ENCODE measurements at regions not wholly inside any gene's neighbourhood (a gene's known extent, or its start where the extent isn't known, plus 50 kb on each side); places are given as distances from the start of the nearest gene placed in this dataset.
"Not testable (repeated sequence)": the region's sequence is repeated elsewhere in the genome, so short reads cannot be mapped to it uniquely, and the experiment has no call there.

DNA sequence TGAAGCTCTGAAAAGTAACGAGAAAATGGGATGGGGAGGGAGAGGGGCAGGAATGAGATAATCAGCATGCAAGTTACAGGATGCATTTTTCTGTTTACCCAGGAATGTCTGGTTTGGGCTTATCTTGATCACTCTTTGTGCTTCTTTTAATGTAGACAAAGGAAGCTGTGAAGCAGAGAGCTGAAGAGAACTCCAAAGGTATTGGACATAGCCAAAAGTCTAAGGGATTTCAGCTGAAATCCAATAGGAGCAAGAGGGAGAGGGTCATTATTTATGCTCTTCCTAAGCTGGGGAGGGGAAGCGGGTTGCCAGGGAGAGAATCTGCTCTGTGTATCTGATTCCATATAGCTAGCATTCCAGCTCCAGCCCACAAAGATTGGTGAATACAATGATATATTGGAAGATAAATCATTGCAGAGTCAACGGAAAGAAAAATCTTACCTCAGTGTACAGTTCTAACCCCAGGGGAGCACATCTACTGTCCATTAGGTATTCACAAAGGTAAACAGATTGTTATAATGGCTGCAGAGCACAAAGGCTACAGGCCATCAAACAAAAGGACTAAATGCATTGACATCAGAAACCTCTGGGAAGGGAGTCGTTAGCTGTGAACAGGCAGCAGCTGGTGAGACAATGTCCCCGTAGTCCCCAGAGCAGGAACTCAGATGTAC lies 61.0 kb upstream of the PELI2 start:
- DNase-seq = no peak

DNA sequence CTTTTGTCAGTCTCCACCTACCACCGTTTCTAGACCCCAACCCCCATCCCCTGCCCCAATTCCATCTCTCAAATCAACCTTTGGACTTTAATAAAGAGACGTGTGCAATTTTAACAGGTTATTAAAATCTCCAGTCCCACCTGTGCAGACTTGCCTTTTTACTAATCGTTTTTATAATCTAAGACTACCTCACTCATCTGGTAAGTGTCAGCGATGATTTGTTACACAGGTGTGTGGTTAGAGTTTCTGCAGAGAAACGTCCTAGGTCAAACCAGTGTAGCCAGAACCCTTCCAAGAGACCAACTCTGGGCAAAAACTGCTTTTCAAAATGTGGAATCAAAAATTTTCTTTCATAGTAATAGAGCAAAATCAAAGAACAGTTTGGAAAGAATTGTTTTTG lies 60.4 kb upstream of the PELI2 start:
- no peak for DNase-seq

DNA sequence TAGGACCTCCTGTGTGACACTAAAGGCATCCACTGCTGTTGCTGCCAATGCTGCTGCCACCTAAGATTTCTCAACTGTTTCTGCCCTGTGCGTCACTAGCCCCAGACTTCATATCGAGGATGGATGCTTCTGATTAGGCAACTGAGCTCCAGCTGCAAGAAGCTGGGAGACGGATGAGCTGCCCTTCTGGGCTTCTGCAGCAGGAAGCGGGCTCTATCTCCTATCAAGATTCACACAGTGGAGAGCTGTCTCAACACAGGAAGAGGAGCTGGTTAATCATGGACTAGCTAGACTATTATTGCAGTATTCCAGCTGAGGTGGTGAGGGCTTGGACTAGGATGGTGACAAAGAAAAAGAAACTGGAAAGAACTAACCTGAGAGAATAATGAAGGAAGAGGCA lies 59.2 kb upstream of the PELI2 start:
- DNase-seq = no peak

DNA sequence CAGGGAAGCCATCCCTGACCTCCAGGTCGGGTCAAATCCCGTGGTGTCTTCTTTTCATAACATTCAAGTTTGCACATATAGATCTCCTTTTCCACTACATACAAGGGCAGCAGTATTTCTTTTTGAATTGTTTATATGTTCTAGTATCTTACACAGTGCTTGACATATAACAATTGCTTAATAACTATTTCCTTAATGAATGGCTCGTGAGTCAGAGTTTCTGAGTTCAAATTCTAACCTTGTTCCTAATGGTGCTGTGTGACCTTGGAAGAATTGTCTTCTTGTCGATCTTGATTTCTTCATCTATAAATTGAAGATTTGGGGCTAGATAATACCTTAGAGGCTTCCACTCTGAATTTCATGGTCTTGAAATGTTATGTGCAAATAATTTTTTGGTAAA lies 57.2 kb upstream of the PELI2 start:
- DNase-seq = no peak

DNA sequence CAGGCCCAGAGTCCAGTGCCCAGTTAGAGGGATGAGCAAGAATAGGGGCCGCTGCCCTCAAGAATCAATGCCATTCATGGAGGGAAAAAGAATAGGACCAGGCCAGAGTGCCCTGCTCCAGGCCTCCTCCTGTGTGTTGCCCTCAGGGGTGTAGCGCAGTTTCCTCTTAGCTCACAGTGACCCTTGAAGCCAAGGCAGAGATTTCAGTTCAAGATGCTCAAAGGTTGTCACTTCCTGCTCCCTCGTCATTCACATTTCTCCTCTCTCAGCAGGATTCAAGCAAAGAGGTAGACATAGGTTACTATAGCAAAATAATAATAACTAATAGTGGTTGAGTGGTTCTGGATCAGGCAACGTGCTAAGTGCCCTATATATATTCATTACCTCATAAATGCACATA lies 55.1 kb upstream of the PELI2 start:
- DNase-seq = no peak

DNA sequence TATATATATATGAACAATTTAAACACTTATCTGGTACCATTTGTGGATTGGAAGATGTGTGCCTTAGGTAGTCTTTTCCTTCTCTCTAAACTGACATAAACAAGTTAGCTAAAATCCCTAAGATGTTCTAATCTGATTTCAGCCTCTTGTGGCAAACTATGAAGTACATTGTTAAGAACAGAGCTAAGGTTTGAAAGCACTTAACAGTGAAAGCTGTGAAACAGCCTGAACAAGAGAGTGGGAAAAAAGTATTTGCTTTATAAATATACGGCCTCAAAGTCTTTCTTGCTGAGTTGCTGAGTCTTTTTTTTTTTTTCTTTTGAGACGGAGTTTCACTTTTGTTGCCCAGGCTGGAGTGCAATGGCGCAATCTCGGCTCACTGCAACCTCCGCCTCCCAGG lies 53.7 kb upstream of the PELI2 start:
- DNase-seq = no peak

DNA sequence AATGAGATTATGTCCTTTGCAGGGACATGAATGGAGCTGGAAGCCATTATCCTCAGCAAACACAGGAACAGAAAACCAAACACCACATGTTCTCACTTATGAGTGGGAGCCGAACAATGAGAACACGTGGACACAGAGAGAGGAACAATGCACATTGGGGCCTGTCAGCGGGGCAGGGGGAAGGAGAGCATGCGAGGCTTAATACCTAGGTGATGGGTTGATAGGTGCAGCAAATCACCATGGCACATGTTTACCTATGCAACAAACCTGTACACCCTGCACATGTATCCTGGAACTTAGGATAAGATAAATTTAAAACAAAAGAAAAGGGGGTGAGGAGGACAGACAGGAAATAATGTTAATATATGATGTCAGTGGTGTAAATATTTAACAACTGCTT lies 53.0 kb upstream of the PELI2 start:
- not testable (repeated sequence) for DNase-seq

DNA sequence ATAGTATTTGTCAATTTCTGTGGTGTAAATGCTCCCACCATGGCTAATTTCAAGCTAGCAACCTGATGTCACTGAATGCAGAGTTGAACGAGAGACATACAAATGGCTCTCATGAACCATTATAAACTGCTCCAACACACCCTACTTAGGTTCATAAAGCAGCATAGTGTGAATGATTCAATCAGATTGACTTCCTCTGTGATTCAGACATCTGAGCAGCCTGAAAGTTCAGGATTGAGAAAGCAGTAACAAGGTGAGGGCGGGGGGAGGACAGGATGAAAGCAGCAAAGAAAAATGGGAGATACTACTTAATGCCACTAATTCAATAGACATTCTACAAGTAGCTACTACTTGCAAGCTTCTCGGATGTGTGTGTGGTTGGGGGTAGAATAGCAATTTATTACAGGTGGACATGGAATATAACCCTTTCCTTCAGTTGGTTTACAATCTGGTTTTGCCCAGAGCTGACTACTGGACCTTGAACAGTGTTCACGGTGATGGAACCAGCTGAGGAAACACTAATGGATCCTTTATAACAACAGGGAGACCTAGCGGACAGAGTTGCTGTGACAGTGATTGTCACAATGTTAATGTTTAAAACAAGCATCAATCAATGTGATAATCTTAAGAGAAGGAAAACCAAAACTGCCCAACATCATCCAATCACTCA lies 52.5 kb upstream of the PELI2 start:
- no peak for DNase-seq
